ENCODE measurements at regions not wholly inside any gene's neighbourhood (a gene's known extent, or its start where the extent isn't known, plus 50 kb on each side); places are given as distances from the start of the nearest gene placed in this dataset.
"Not testable (repeated sequence)": the region's sequence is repeated elsewhere in the genome, so short reads cannot be mapped to it uniquely, and the experiment has no call there.

DNA sequence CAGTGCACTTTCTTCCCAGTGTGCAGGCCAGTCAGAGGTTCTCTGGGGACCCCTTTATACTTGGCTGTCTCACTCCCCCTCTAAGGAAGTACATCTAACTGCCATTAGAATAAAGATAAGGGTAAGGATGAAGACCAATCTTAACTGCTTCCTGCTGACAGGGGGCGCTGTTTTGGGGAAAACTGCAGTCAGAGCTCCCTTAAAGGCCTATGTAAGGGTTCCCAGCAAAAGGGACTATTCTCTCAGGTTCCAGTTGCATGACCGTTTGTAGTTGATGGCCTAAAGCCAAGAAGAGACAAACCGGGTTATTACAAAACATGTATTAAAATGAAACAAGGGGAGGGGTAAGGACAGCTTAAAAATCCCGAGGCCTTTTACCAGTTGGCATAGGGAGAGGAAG is 115.6 kb upstream of the SPIN4 start:
- no peak for DNase-seq (ENCODE audit: low read depth)

DNA sequence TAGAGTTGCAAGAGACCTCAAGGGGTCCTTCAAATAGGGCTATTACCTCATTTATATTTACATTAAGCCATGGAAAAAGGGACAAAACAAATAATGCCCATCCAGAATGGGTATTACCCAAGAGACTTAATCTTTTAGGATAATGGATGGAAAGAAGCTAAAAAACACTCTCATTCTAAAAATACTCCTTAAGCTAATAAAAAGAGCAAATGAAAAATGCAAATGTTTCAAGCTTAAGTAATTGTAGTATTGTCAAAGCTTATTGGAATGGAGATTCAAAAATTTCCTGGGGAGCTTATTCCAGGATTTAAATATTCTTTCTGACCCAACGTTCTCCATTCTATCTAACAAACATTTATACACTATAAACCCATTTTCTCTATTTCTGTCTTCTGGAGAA is 107.8 kb upstream of the SPIN4 start:
- DNase-seq (ENCODE audit: low read depth) = no peak

DNA sequence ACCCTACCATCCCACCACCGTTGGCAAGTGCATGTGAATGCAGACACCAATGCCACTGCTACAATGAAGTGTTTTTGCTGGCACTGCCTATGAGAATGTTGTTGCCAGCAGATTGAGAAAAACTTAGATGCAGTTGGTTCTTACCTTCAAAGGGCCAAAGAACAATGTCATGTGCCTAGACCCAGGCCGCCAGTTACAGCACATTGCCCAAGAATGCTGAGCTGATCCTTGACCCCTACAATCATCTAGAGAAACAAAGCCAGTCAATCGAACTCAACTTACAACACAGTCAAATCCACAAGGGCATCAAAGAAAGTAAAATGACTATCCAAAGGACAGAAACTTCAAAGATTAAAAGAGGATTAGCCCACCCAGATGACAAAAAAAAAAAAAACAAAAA is 102.4 kb upstream of the SPIN4 start:
- no peak for DNase-seq (ENCODE audit: low read depth)

DNA sequence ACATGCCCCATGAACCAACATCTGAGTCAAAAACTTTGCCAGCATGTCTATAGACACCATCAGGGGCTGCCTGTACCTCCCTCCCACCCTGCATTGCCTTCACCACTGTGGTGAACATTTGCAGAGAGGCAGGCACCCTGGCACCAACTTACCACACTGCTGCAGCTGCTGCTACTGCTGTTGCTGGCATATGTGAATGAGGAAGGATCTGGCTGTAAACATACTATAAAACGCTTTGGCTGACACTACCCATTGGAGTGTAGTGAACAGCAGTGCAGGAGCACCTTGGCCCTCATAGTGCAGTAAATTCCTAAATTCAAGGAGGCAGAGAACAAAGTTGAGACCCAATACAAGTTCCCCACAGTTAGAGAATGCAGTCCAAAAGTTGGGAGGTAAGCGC is 90.6 kb upstream of the SPIN4 start:
- no peak for DNase-seq (ENCODE audit: low read depth)

DNA sequence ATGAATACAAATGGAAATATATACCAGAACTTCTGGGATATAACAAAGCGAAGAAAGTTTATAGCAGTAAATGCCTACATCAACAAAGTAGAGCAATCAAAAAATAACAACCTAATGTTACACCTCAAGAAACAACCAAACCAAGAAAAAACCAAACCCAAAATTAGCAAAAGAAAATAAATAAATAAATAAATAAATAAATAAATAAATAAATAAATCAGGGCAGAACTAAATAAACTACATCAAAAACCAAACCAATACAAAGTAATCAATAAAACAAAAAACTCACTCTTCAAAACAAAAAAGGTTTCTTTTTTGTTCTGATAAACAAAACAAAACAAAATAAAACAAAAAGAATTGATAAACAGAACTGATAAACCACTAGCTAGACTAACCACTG is 88.4 kb upstream of the SPIN4 start:
- DNase-seq (ENCODE audit: low read depth) = no peak

DNA sequence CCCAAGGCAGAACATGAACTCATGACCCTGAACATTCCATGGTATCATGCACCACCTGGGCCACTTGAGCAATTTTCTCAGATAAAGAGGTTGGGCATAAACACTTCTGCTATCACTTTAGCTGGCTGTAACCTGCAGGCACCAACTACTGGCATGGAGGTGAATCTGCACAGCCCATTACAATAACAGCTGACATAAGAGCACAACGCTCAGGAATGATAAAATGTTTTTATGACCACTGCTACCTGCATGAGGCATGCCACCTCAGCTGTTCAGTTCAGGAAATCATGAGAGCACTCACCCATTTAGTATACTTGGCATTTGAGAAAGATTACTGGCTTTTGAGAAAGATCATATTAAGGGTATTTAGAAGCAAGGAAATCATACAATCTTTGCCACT is 85.7 kb upstream of the SPIN4 start:
- DNase-seq (ENCODE audit: low read depth) = no peak

DNA sequence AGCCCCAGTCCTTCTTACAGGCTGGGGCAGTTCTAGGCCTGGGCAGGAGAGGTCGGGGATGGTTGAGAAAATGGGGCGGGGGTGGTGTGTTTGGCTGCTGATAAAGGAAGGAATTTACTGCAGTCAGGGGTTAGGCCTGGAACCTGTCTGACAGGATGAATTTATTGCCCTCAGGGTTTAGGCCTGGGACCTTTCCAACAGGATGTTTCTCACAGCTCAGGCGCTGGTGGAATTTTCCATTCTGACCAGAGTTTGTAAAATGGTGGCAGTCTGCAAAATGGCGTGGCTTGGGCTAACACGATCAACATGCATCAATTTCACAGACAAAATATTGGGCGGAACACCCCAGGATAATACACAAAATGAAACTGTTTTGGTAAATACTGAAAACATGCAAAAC is 83.5 kb upstream of the SPIN4 start:
- DNase-seq (ENCODE audit: low read depth) = no peak

DNA sequence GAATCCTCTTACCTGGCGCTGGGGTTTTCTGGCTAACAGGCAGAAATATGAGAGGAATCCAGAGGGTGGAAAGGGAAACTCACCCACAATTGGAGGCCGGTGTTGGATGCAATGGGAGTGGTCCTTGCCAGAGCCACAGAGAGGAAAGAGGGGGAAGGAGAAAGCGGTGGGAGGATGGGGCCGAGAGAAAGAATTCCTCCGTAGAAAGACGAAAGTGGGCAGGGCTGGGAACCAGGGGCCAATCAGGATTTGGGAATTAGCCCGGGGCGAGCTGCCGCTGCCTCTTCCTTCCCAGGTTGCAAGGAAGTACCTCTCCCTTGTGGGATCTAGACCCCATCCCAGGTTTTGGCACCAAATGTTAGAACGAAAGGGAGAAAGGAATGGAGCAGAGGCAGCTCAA is 83.1 kb upstream of the SPIN4 start:
- DNase-seq (ENCODE audit: low read depth) = no peak

DNA sequence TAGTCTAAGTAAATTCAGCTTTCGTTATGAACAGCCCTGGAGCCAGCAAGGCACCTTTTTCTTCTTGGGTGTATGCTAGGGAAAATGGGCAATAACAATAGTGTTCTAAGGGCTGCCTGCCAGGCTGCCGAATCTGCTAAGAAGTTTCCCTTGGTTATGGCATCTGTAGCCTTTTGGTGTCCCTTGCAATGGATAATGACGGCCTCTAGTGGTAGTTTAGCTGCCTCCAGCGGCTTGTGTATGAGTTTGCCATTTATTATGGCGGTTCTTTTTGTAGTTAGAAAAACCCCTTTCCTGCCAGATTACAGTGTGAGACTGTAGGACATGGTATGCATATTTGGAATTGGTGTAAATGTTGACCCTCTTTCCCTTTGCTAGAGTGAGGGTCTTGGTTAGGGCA is 78.9 kb upstream of the SPIN4 start:
- DNase-seq (ENCODE audit: low read depth) = no peak

DNA sequence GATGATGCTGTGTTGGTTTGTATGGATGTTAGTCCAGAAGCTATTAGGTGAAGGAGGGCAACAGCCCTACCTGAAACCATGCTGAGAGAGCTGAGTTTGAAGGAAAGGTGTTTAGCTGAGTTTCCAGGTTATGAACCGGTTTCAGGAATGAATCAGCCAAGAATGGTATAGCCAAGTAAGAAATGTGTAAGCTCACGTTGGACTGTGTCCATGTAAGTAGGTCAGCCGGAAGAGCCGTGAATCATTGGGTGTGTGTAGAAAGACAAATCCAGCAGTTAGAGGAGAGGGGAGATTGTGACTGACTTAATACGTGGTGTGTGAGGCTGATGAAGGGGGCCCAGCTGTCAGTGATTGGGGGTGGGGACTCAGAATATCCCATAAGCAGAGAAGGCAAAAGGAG is 77.2 kb upstream of the SPIN4 start:
- DNase-seq (ENCODE audit: low read depth) = no peak

DNA sequence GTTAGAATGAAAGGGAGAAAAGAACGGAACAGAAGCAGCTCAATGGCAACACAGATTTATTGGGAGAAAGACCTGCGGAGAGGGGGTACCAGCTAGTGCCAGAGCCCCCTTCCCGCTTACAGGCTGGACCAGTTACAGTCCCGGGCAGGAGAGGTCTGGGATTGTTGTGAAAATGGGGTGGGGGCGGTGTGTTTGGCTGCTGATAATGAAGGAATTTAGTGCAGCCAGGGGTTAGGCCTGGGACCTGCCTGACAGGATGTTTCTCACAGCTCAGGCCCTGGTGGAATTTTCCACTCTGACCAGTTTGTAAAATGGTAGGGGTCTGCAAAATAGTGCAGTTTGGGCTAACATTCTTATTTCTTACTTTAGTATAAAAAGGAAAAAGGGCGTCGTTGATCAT is 75.4 kb upstream of the SPIN4 start:
- no peak for DNase-seq (ENCODE audit: low read depth)

DNA sequence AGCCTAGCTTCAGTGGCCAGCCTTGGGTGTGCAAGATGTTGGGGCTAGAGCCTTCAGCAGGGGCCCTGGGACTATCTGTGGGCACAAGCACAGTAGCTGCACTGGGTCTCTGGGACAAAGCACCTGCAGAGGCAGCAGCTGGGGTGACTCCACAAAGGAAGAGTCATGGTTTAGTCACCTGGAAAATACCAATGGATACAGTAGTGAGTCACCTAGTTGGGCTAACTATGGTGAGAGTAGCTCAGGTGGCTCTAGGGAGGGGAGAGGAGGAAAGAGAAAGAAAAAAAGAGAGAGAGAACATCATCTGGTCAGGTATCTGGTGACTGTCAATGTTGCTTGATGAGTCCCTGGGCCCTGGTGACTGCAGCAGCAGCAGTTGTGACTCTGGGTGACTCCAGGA is 72.9 kb upstream of the SPIN4 start:
- DNase-seq (ENCODE audit: low read depth) = no peak

DNA sequence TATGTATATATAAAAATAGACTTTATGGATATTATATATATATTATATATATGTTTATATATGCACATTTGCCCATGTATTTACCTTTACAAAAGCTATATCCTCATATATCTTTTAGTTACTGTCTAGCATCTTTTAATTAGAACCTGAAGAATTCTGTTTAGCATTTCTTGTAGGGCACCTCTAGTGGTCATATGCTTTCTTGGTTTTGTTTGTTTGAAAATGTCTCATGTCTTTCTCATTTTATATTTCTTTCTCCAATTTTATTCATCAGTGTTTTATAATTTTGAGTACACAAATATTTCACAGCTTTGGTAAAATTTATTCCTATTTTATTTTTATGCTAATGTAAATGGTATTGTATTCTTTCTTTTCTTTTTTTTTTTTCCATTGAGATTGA is 70.3 kb upstream of the SPIN4 start:
- DNase-seq (ENCODE audit: low read depth) = no peak

DNA sequence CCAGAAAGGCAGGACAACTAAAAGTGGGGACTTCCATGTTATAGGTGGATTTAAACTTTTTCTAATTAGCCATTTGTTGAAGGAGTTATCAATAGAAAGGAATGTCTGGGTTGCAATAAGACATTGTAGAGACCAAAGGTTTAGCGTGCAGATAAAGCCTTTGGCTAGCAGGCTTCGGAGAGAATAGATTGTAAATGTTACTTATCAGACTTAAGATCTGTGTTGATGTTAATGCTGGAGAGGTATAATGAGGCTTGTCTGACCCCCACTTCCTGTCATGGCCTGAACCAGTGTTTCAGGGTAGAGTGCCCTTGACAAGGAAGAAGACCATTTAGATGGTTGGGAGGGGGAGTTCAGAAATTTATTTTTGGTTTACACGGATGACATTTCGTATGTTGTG is 67.1 kb upstream of the SPIN4 start:
- DNase-seq (ENCODE audit: low read depth) = no peak

DNA sequence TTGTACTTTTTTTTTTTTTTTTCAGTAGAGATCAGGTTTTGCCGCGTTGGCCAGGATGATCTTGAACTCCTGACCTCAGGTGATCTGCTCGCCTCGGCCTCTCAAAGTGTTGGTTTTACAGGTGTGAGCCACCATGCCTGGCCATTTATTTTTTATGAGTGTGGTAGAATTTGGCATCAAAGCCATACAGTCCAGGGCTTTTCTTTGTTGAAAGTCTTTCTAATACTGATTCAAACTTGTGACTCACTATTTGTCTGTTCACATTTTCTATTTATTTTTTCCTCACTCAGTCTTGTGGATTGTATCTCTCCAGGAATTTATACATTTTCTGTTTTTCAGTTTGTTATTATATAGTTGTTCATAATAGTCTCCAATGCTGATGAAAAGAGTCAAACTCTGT is 66.5 kb upstream of the SPIN4 start:
- no peak for DNase-seq (ENCODE audit: low read depth)

DNA sequence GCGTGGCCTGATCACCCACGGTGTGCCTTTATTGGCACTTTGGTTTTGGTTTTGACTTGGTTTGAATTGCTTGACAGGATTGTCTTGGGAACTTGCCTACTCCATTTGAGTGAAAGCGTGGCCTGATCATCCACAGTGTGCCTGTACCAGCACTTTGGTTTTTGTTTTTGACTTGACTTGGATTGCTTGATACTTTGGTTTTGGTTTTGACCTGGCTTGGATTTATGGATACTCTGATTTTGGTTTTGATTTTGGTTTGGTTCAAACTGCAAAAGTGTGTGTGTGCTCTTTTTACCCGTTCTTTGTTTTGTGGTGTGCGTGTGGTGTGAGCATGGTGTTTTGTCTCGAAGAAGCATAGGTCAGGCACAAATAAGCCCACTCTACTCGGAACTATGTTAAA is 58.8 kb upstream of the SPIN4 start:
- DNase-seq (ENCODE audit: low read depth) = not testable (repeated sequence)

DNA sequence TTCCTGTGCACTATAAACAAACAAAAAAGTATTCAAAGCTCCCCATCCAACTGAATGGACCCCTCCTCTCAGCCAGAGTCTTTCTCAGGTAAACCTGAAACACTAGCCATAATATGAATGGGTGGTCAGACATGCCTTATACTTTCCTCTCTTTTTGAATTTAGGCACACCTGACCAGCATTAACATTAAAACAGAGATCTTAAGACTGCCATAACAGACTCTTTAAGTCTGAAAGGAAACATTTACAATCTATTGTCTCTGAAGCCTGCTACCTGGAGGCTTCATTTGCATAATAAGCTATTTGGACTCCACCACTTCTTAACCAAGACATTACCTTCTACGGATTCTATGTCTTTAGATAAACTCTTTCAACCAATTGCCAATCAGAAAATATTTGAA is 56.9 kb upstream of the SPIN4 start:
- no peak for DNase-seq (ENCODE audit: low read depth)

DNA sequence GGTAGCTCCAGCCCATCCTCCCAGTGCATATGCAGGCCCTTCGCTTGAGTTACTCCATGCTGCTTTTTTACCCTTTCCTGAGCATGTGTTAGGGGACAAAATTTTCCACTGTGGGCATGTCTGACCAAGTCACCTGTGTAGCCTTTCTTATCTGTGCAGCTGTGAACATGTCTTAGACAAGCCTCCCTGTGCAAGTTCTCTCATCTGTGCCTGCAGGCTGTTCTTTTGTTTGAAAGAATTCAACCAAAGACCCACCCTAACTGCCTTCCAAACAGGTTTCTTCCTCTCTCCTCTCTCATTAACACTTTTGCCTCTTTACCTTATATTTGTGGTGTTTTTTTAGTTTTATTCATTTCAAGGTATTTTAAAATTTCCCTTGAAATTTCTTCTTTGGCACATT is 53.2 kb upstream of the SPIN4 start:
- DNase-seq (ENCODE audit: low read depth) = no peak

DNA sequence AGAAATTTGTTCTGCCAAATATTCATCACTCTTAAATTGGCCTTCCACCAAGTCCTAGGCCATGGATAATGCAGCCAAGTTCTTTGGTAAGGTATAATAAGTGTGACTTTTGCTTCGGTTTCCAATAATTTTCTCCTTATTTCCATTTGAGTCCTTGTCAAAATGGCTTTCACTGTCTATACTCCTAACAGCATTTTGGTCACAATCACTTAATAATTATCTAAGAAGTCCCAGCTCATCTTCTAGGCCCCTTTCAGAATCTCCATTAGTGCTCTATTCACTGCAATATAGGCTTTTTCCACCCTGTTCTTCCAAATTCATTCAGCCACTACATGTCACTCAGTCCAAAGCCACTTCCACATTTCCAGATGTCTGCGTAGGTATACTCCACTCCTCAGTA is 51.0 kb upstream of the SPIN4 start:
- no peak for DNase-seq (ENCODE audit: low read depth)
